HepG2 (cell line): ENCODE measurements at regions not wholly inside any gene's neighbourhood (a gene's known extent, or its start where the extent isn't known, plus 50 kb on each side); places are given as distances from the start of the nearest gene placed in this dataset.
"Not testable (repeated sequence)": the region's sequence is repeated elsewhere in the genome, so short reads cannot be mapped to it uniquely, and the experiment has no call there.

Experiments used
- ATAC-seq: fragments of 200-7000 bp; cut with Tn5 transposase; 3 replicates; pipeline ENCODE4 v1.9.1; 2020; ENCODE audit warnings: mild to moderate bottlenecking, moderate library complexity
- BruUV-seq: library from RNA; stranded (reverse); fragments of 400-500 nt; replicated peaks from 2 replicates; lab custom pipeline; 2021; lab: Mats Ljungman, UMichigan
- CTCF ChIA-PET: fragments of 300-600 bp; formaldehyde crosslinking; extraction: SDS; loops from one replicate; lab custom pipeline; 2021; ENCODE audit warnings: low total read pairs, inconsistent platforms, low intra/inter-chr PET ratio; lab: Yijun Ruan, JAX
- POLR2A ChIA-PET: fragments of 350-600 bp; sonication (Branson Sonifier 250); formaldehyde crosslinking; loops from one replicate; lab custom pipeline; 2020; ENCODE audit warnings: antibody characterized with exemption, inconsistent platforms; lab: Yijun Ruan, JAX
- DNase-seq: peaks from one replicate; pipeline ENCODE4 v3.0.0-alpha.2; 2015; ENCODE audit warnings: low spot score
- FAIRE-seq: peaks from 3 replicates; lab custom pipeline; 2011; peaks lifted over from hg19 to GRCh38; lab: Jason Lieb, UNC
- H2AFZ ChIP-seq: one replicate; pipeline ENCODE4 v1.6.1; 2011; ENCODE audit warnings: low read length, inconsistent platforms
- H3K27ac ChIP-seq: fragments of 300-600 bp; 3 replicates; pipeline ENCODE4 v1.8.0; 2011; ENCODE audit warnings: mixed run types, mild to moderate bottlenecking, mixed read lengths, low read length, inconsistent platforms; ENCODE audit not compliant: insufficient read depth; ENCODE audit errors: extremely low read length
- H3K27me3 ChIP-seq, 2 experiments: fragments of 200-600 bp in 1 of 2; 2 replicates in 1 of 2; 3 replicates in 1 of 2; pipeline versions ENCODE4 v1.6.0 to v1.8.0; 2011; ENCODE audit warnings: low read length in 2 of 2, mild to moderate bottlenecking in 2 of 2, moderate library complexity in 2 of 2, inconsistent platforms in 1 of 2; ENCODE audit not compliant: insufficient read depth in 2 of 2, control insufficient read depth in 1 of 2
- H3K36me3 ChIP-seq, 2 experiments: fragments of 200-600 bp in 1 of 2; replicated peaks in 1 of 2; 2 replicates in 1 of 2; 3 replicates in 1 of 2; pipeline versions ENCODE4 v1.5.1 to v1.8.0; 2011; ENCODE audit warnings: low read length in 2 of 2, inconsistent platforms in 1 of 2; ENCODE audit not compliant: insufficient read depth in 2 of 2, control insufficient read depth in 1 of 2
- H3K4me1 ChIP-seq: 2 replicates; pipeline ENCODE4 v1.5.1; 2012; ENCODE audit warnings: low read length, inconsistent platforms; ENCODE audit not compliant: insufficient read depth
- H3K4me2 ChIP-seq: 2 replicates; pipeline ENCODE4 v1.6.0; 2011; ENCODE audit warnings: low read depth, low read length, inconsistent platforms
- H3K4me3 ChIP-seq, 3 experiments: fragments of 200-600 bp in 1 of 3; sonication (generic), shearing (Covaris generic) in 1 of 3; replicated peaks in 1 of 3; 2 replicates each; pipeline ENCODE4 v1.5.1; 2011 to 2016; ENCODE audit warnings: low read length in 3 of 3, inconsistent platforms in 2 of 3, low read depth in 2 of 3, mild to moderate bottlenecking in 2 of 3, control low read depth in 1 of 3, mixed read lengths in 1 of 3; ENCODE audit not compliant: insufficient read depth in 1 of 3
- H3K79me2 ChIP-seq: one replicate; pipeline ENCODE4 v1.6.1; 2011; ENCODE audit warnings: low read length, inconsistent platforms; ENCODE audit not compliant: insufficient read depth
- H3K9ac ChIP-seq: 2 replicates; pipeline ENCODE4 v1.6.0; 2011; ENCODE audit warnings: mild to moderate bottlenecking, low read depth, low read length, inconsistent platforms; ENCODE audit not compliant: insufficient read depth
- H3K9me3 ChIP-seq: 2 replicates; pipeline ENCODE4 v1.5.1; 2012; ENCODE audit warnings: mild to moderate bottlenecking, low read length
- H4K20me1 ChIP-seq: 2 replicates; pipeline ENCODE4 v1.6.0; 2011; ENCODE audit warnings: inconsistent platforms, mild to moderate bottlenecking, low read length, moderate library complexity; ENCODE audit not compliant: insufficient read depth
- MAFF ChIP-seq: IDR thresholded peaks from 2 replicates; pipeline ENCODE4 v1.6.1; 2011; ENCODE audit warnings: low read depth, low read length, improper control_type of control experiment
- MAFK ChIP-seq, 2 experiments: IDR thresholded peaks in 1 of 2; conservative IDR thresholded peaks in 1 of 2; 2 replicates each; pipeline ENCODE4 v1.6.1; 2011; ENCODE audit warnings: improper control_type of control experiment in 2 of 2, low read length in 2 of 2
- ZFP90 ChIP-seq: sonication (generic); formaldehyde crosslinking; IDR thresholded peaks from 2 replicates; pipeline ENCODE4 v1.8.0; 2022; ENCODE audit warnings: missing genetic modification reagents, mild to moderate bottlenecking, inconsistent platforms, borderline replicate concordance
- WGBS: methylation state at CpG from one replicate; pipeline ENCODE4 v1.1.6; 2017; ENCODE audit warnings: low lambda C conversion rate; 5-methylcytosine and 5-hydroxymethylcytosine counted together
- in situ Hi-C: cut with HindIII; loops from 2 replicates; pipeline ENCODE4 v1.10.0; 2017; ENCODE audit warnings: low pct_unique_long_range_greater_than_20kb; ENCODE audit not compliant: extremely low pct_ligation_motif_present
- intact Hi-C: fragments of 100-400 bp; cut with micrococcal nuclease; formaldehyde crosslinking; loops from one replicate; pipeline ENCODE4 v1.10.0; 2022; ENCODE audit not compliant: unreplicated experiment

- H3K4me1 ChIP-seq, CTCF ChIA-PET, H3K4me2 ChIP-seq, H2AFZ ChIP-seq, in situ Hi-C loops, POLR2A ChIA-PET, H3K9ac ChIP-seq, FAIRE-seq, H3K27ac ChIP-seq, H3K9me3 ChIP-seq, H4K20me1 ChIP-seq, H3K36me3 ChIP-seq, H3K27me3 ChIP-seq, H3K4me3 ChIP-seq, H3K79me2 ChIP-seq, ATAC-seq, BruUV-seq, intact Hi-C loops, DNase-seq: not testable (repeated sequence)
- 4% methylated on average over 5 of the region's 5 CpGs for WGBS
Observed at GRCh38 chr11:88044658-88045057, 130.6 kb downstream of the RAB38 start.

DNA sequence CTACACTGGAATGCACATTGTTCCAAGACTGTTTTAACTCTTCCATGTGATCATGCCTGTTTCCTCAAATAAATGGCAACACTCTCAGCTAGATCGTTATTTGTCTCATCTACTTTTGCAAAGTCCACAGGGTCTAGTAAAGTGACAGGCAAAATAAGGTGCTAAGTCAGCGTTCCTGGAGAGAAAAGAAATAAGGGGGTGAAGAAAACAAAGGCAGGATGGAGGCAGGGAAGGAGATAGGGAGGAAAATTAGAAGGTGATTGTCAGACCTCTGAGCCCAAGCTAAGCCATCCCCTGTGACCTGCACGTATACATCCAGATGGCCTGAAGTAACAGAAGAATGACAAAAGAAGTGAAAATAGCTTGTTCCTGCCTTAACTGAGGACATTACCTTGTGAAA, 132.1 kb downstream of the RAB38 start:
- ChIA-PET POLR2A (no interaction called here), CTCF (no interaction called here)
- Histone ChIP-seq H3K9ac (no peak overlapping the region), H3K27me3 (no peaks in the 10 kb centered on the region; a peak in 1 of 5 replicates), H3K4me2 (no peak overlapping the region), H3K9me3 (no peaks in the 10 kb centered on the region), H3K27ac (no peak overlapping the region), H3K79me2 (no peaks in the 10 kb centered on the region), H3K4me1 (no peaks in the 10 kb centered on the region), H2AFZ (no peak overlapping the region), H3K36me3 (no peaks in the 10 kb centered on the region), H4K20me1 (no peaks in the 10 kb centered on the region), H3K4me3 (no peak overlapping the region)
- 11% methylated on average over 3 of the region's 3 CpGs for WGBS
- intact Hi-C loops, result no loop called here
- DNase-seq (no peak), FAIRE-seq (no peak), ATAC-seq (no peak)
- BruUV-seq, result no TSS peak
- TF ChIP-seq MAFF (0 out of 2 replicates have a peak, but pooled peaks have one; percentile 42), ZFP90 (no peak), MAFK (conservative IDR thresholded peaks at IDR 0.05 in 1 of 2, IDR thresholded peaks at IDR 0.05 in 1 of 2; ENCODE audit: low read length in 2 of 2) (peak; percentile 71 to 72; a peak in 3 of 4 replicates)
- in situ Hi-C loops, result no loop called here
